Gastrocnemius medialis (tissue), 4 donors: ENCODE measurements at regions not wholly inside any gene's neighbourhood (a gene's known extent, or its start where the extent isn't known, plus 50 kb on each side); places are given as distances from the start of the nearest gene placed in this dataset.

Source experiments
- ATAC-seq, 2 donors: fragments of 150-250 bp; one replicate each; pipeline ENCODE4 v1.9.1; 2016
- DNase-seq, 2 donors: peaks; one replicate each; pipeline ENCODE4 v3.0.0-alpha.2; 2019
- H3K27ac ChIP-seq, 4 donors: fragments of 200-600 bp; sonication (generic); 1 replicate in 1 of 4; 2 replicates in 3 of 4; pipeline ENCODE4 v1.5.1; 2016 to 2018; ENCODE audit warnings: mild to moderate bottlenecking in 2 of 4, moderate library complexity in 1 of 4
- H3K27me3 ChIP-seq, 3 donors: fragments of 200-600 bp; sonication (generic) in 2 of 3; 1 replicate in 1 of 3; 2 replicates in 2 of 3; pipeline versions ENCODE4 v1.5.1 to v1.6.0; 2016 to 2019; ENCODE audit warnings: mild to moderate bottlenecking in 1 of 3, moderate library complexity in 1 of 3
- H3K36me3 ChIP-seq, 2 donors: fragments of 200-600 bp; sonication (generic) in 1 of 2; one replicate each; pipeline ENCODE4 v1.5.1; 2017 to 2018
- H3K4me1 ChIP-seq, 2 donors: fragments of 200-600 bp; sonication (generic) in 1 of 2; one replicate each; pipeline ENCODE4 v1.5.1; 2016 to 2017; ENCODE audit warnings: mild to moderate bottlenecking in 2 of 2
- H3K4me3 ChIP-seq, 4 donors: fragments of 200-600 bp; sonication (generic) in 3 of 4; 1 replicate in 1 of 4; 2 replicates in 3 of 4; pipeline ENCODE4 v1.5.1; 2016 to 2019; ENCODE audit warnings: mild to moderate bottlenecking in 2 of 4
- H3K9me3 ChIP-seq, 3 donors: fragments of 200-600 bp; sonication (generic) in 2 of 3; 1 replicate in 1 of 3; 2 replicates in 2 of 3; pipeline ENCODE4 v1.5.1; 2016 to 2019
- POLR2A ChIP-seq, 2 donors: fragments of 450-650 bp; IDR thresholded peaks; one replicate each; pipeline ENCODE4 v1.6.1; 2017; ENCODE audit warnings: antibody characterized with exemption in 2 of 2, mild to moderate bottlenecking in 2 of 2, moderate library complexity in 2 of 2
- in situ Hi-C, 4 donors: fragments of 200-750 bp; cut with MboI; loops; one replicate each; pipeline versions ENCODE4 v1.15.0 to v1.8.0; 2017; ENCODE audit warnings: low sequenced_read_pairs in 4 of 4
- intact Hi-C: fragments of 100-400 bp; cut with DNase I; formaldehyde crosslinking; loops from one replicate; pipeline ENCODE4 v1.15.1; 2023; ENCODE audit warnings: low total_unique reads
- TF ChIP-seq, protein P1 (sequence below), 5 experiments: fragments of 450-650 bp in 3 of 5; fragments of 200-600 bp in 2 of 5; sonication (generic) in 2 of 5; IDR thresholded peaks in 4 of 5; conservative IDR thresholded peaks in 1 of 5; 1 replicate in 4 of 5; 2 replicates in 1 of 5; pipeline ENCODE4 v1.5.1; 2016 to 2019; ENCODE audit warnings: antibody characterized with exemption in 5 of 5, mild to moderate bottlenecking in 3 of 5, moderate library complexity in 3 of 5

DNA sequence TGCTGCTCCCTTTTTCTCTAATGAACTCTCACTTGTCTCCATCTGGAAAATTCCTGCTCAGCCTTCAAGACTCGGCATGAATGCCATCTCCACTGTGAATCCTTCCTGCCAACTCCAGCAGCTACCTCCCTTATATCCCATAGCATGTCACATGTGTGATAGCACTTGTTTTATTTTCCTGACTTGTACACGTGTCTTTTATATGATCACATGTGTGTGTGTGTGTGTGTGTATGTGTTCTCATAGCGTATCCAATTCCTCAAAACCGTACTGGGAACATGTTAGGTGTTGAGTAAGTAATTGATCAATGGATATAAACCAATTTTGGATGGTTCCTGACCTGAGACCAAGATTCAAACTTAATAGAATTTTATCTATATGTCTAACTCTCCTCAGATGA is 1107.7 kb downstream of the GALC start:
- Histone ChIP-seq H3K9me3 (no peaks in the 10 kb centered on the region), H3K4me3 (no peak overlapping the region), H3K27me3 (no peaks in the 10 kb centered on the region), H3K4me1 (no peaks in the 10 kb centered on the region), H3K27ac (no peak overlapping the region), H3K36me3 (no peaks in the 10 kb centered on the region)
- intact Hi-C loops (no loop called here), in situ Hi-C loops (no loop called here)
- TF ChIP-seq, protein P1, sequence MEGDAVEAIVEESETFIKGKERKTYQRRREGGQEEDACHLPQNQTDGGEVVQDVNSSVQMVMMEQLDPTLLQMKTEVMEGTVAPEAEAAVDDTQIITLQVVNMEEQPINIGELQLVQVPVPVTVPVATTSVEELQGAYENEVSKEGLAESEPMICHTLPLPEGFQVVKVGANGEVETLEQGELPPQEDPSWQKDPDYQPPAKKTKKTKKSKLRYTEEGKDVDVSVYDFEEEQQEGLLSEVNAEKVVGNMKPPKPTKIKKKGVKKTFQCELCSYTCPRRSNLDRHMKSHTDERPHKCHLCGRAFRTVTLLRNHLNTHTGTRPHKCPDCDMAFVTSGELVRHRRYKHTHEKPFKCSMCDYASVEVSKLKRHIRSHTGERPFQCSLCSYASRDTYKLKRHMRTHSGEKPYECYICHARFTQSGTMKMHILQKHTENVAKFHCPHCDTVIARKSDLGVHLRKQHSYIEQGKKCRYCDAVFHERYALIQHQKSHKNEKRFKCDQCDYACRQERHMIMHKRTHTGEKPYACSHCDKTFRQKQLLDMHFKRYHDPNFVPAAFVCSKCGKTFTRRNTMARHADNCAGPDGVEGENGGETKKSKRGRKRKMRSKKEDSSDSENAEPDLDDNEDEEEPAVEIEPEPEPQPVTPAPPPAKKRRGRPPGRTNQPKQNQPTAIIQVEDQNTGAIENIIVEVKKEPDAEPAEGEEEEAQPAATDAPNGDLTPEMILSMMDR (IDR thresholded peaks at IDR 0.05 in 4 of 5, conservative IDR thresholded peaks at IDR 0.05 in 1 of 5), result no peak
- TF ChIP-seq POLR2A (IDR thresholded peaks at IDR 0.05), result no peak
- DNase-seq (no peak), ATAC-seq (no peak)

DNA sequence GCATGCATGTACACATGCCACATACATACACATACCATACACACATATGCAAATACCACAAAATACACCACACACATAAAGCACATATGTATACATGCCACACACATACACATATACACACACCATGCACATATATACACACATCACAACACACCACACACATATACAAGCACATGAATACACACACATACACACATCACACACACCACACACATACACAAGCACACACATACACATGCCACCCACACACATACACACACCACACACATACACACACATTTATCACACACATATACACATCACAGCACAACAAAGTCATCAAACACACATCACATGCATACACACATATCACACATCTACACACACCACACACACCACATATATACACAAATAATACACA is 1108.5 kb downstream of the GALC start:
- Histone ChIP-seq H3K4me3 (no peak overlapping the region), H3K27me3 (no peaks in the 10 kb centered on the region), H3K9me3 (no peaks in the 10 kb centered on the region), H3K27ac (no peak overlapping the region), H3K36me3 (no peaks in the 10 kb centered on the region), H3K4me1 (no peaks in the 10 kb centered on the region)
- no peak for TF ChIP-seq POLR2A (IDR thresholded peaks at IDR 0.05)
- TF ChIP-seq, protein P1 (IDR thresholded peaks at IDR 0.05 in 4 of 5, conservative IDR thresholded peaks at IDR 0.05 in 1 of 5), result no peak
- intact Hi-C loops, result no loop called here
- in situ Hi-C loops, result no loop called here
- ATAC-seq, result no peak
- no peak for DNase-seq

DNA sequence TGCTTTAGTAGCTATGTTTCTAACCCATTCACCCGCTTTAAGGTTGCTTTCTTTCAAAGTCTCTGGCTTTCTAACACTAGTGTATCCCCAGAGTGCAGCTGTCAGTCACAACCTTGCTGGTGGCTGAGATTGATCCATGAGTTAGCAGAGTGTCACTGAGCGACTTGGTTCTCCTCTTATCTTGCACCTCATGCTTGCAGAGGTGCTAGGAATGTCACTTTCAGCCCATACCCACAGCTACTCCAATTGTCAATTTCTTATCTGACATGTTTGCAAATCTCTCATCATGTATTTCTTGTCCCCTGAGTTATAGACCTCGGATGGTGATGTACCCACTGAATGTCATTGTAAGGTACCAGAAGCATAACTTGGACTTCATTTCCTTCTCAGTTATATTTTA is 1110.2 kb downstream of the GALC start:
- no peaks in the 10 kb centered on the region for H3K4me1 ChIP-seq
- no peak overlapping the region for H3K4me3 ChIP-seq
- ATAC-seq (no peak), DNase-seq (no peak)
- no peak overlapping the region for H3K27ac ChIP-seq
- TF ChIP-seq, protein P1 (IDR thresholded peaks at IDR 0.05 in 4 of 5, conservative IDR thresholded peaks at IDR 0.05 in 1 of 5), result no peak
- TF ChIP-seq POLR2A (IDR thresholded peaks at IDR 0.05), result no peak
- intact Hi-C loops, result no loop called here
- H3K27me3 ChIP-seq, result no peaks in the 10 kb centered on the region
- H3K36me3 ChIP-seq, result no peaks in the 10 kb centered on the region
- in situ Hi-C loops, result no loop called here
- no peaks in the 10 kb centered on the region for H3K9me3 ChIP-seq

DNA sequence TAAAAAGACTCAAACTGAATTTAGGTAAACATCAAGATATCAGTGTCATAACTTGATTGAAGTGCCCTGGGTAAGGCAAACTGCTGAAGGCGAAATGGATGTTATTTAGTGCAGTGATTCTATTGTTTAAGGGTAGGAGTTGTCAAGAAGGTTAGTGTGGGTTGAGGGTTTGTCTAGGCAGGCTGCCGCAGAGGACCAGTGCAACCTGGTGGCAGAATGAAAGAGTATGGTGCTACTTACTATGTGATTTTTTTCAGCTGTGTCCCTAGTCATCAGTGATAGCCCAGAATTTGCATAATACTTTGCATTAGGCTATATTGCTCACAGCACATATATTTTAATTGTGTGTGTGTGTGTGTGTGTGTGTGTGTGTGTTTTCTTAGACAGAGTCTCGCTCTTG is 1127.0 kb downstream of the GALC start:
- no peaks in the 10 kb centered on the region for H3K27me3 ChIP-seq
- no peaks in the 10 kb centered on the region for H3K4me1 ChIP-seq
- DNase-seq (no peak), ATAC-seq (no peak)
- in situ Hi-C loops, result no loop called here
- intact Hi-C loops, result no loop called here
- H3K9me3 ChIP-seq, result no peaks in the 10 kb centered on the region
- no peak for TF ChIP-seq POLR2A (IDR thresholded peaks at IDR 0.05)
- TF ChIP-seq, protein P1 (IDR thresholded peaks at IDR 0.05 in 4 of 5, conservative IDR thresholded peaks at IDR 0.05 in 1 of 5), result no peak
- H3K4me3 ChIP-seq, result no peak overlapping the region
- no peak overlapping the region for H3K27ac ChIP-seq
- H3K36me3 ChIP-seq, result no peaks in the 10 kb centered on the region

DNA sequence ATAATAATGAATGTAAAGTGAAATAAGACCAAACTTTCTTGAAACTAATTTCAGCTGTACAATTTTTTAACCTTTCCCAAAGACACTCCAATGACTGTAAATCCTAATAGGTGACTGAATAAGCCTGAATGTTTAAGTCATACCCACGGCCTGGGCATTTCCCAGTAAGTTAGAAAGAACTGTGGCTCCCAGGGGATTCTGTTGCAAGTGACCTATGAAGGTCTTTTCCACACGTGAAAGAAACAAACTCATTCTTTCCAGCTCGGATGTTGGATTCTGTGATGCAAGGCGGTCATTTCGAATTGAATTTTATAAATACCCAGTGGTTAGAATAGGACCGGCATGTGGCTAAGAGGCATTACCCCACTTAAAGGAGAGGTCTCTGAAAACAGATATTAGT is 1134.4 kb downstream of the GALC start:
- intact Hi-C loops, result no loop called here
- Histone ChIP-seq H3K4me1 (no peaks in the 10 kb centered on the region), H3K27ac (no peak overlapping the region), H3K9me3 (no peaks in the 10 kb centered on the region), H3K36me3 (no peaks in the 10 kb centered on the region), H3K27me3 (no peaks in the 10 kb centered on the region), H3K4me3 (no peak overlapping the region)
- DNase-seq, result no peak
- TF ChIP-seq, protein P1 (IDR thresholded peaks at IDR 0.05 in 4 of 5, conservative IDR thresholded peaks at IDR 0.05 in 1 of 5), result no peak
- no peak for TF ChIP-seq POLR2A (IDR thresholded peaks at IDR 0.05)
- ATAC-seq, result no peak
- in situ Hi-C loops, result no loop called here
